ENCODE measurements at regions not wholly inside any gene's neighbourhood (a gene's known extent, or its start where the extent isn't known, plus 50 kb on each side); places are given as distances from the start of the nearest gene placed in this dataset.
"Not testable (repeated sequence)": the region's sequence is repeated elsewhere in the genome, so short reads cannot be mapped to it uniquely, and the experiment has no call there.

GRCh38 chr4:102397056-102397455, 51.8 kb upstream of the SLC39A8 start:
- DNase-seq: not testable (repeated sequence)

- DNase-seq: no peak
Measured at GRCh38 chr4:102399021-102399420, 53.7 kb upstream of the SLC39A8 start.

GRCh38 chr4:102400898-102401297, 55.6 kb upstream of the SLC39A8 start:
- DNase-seq: no peak

GRCh38 chr4:102402223-102402622, 56.9 kb upstream of the SLC39A8 start:
- DNase-seq: no peak

- DNase-seq: no peak
Measured at GRCh38 chr4:102403116-102403515, 57.8 kb upstream of the SLC39A8 start.

- no peak for DNase-seq
Measured at GRCh38 chr4:102404431-102404969, 59.2 kb upstream of the SLC39A8 start.

GRCh38 chr4:102405821-102406401, 60.6 kb upstream of the SLC39A8 start:
- DNase-seq: no peak

- DNase-seq: not testable (repeated sequence)
Measured at GRCh38 chr4:102410884-102411283, 65.6 kb upstream of the SLC39A8 start.

GRCh38 chr4:102411408-102411807, 66.1 kb upstream of the SLC39A8 start:
- no peak for DNase-seq

- no peak for DNase-seq
Measured at GRCh38 chr4:102416765-102417164, 71.5 kb upstream of the SLC39A8 start.

GRCh38 chr4:102420563-102421398, 75.5 kb upstream of the SLC39A8 start:
- DNase-seq: no peak

- DNase-seq: no peak
Measured at GRCh38 chr4:102422843-102423242, 77.6 kb upstream of the SLC39A8 start.

- DNase-seq: no peak
Measured at GRCh38 chr4:102423375-102423774, 77.8 kb upstream of the NFKB1 start.

- no peak for DNase-seq
Measured at GRCh38 chr4:102427371-102427998, 73.7 kb upstream of the NFKB1 start.

GRCh38 chr4:102428122-102428521, 73.0 kb upstream of the NFKB1 start:
- no peak for DNase-seq

- DNase-seq: no peak
Measured at GRCh38 chr4:102429553-102429952, 71.6 kb upstream of the NFKB1 start.

- no peak for DNase-seq
Measured at GRCh38 chr4:102430461-102430910, 70.7 kb upstream of the NFKB1 start.

- no peak for DNase-seq
Measured at GRCh38 chr4:102431608-102431961, 69.6 kb upstream of the NFKB1 start.

GRCh38 chr4:102437111-102437510, 64.0 kb upstream of the NFKB1 start:
- no peak for DNase-seq

GRCh38 chr4:102438396-102439235, 62.5 kb upstream of the NFKB1 start:
- no peak for DNase-seq

- DNase-seq: peak; percentile 27
Measured at GRCh38 chr4:102439236-102439614, 61.9 kb upstream of the NFKB1 start.

- DNase-seq: no peak
Measured at GRCh38 chr4:102439812-102440211, 61.3 kb upstream of the NFKB1 start.

GRCh38 chr4:102440498-102440897, 60.7 kb upstream of the NFKB1 start:
- no peak for DNase-seq
